Brain microvascular endothelial cell (primary cell): ENCODE measurements at regions not wholly inside any gene's neighbourhood (a gene's known extent, or its start where the extent isn't known, plus 50 kb on each side); places are given as distances from the start of the nearest gene placed in this dataset.

Experiments
- DNase-seq: peaks from one replicate; pipeline ENCODE4 v3.0.0-alpha.2; 2020
- H3K27ac ChIP-seq: fragments of 250-450 bp; sonication (Bioruptor Pico); 2 replicates; pipeline ENCODE4 v1.5.1; 2020; ENCODE audit warnings: mild to moderate bottlenecking, moderate library complexity
- H3K27me3 ChIP-seq: fragments of 250-450 bp; sonication (Bioruptor Pico); replicated peaks from 2 replicates; pipeline ENCODE4 v1.5.1; 2020; ENCODE audit warnings: mild to moderate bottlenecking
- H3K36me3 ChIP-seq: fragments of 250-450 bp; sonication (Bioruptor Pico); replicated peaks from 2 replicates; pipeline ENCODE4 v1.5.1; 2020; ENCODE audit warnings: mild to moderate bottlenecking
- H3K4me3 ChIP-seq: 2 replicates; pipeline ENCODE4 v1.5.1; 2011; ENCODE audit warnings: low read depth, mild to moderate bottlenecking, control low read depth, low read length, moderate library complexity
- CTCF ChIP-seq: IDR thresholded peaks from 2 replicates; pipeline ENCODE4 v1.5.1; 2011; ENCODE audit warnings: low read depth, mild to moderate bottlenecking, moderate library complexity, low read length, control low read depth, inconsistent platforms; ENCODE audit errors: missing control alignments
- in situ Hi-C: cut with HindIII; loops from 2 replicates; pipeline ENCODE4 v1.10.0; 2017; ENCODE audit warnings: low sequenced_read_pairs, low pct_ligation_motif_present

GRCh38 chr12:76644950-76645349 is 85.4 kb upstream of the OSBPL8 start:
- in situ Hi-C loops = no loop called here
- no peak for TF ChIP-seq CTCF

GRCh38 chr12:76645934-76646333 is 86.4 kb upstream of the OSBPL8 start:
- Histone ChIP-seq H3K4me3 (no peak overlapping the region), H3K36me3 (no peaks in the 10 kb centered on the region), H3K27me3 (no peaks in the 10 kb centered on the region), H3K27ac (no peak overlapping the region)
- in situ Hi-C loops = no loop called here
- TF ChIP-seq CTCF = no peak
- DNase-seq = no peak

More at GRCh38 chr12:76644950-76645349, 85.4 kb upstream of the OSBPL8 start:
- Histone ChIP-seq H3K36me3 (no peaks in the 10 kb centered on the region), H3K27me3 (no peaks in the 10 kb centered on the region), H3K4me3 (no peak overlapping the region), H3K27ac (no peak overlapping the region)
- DNase-seq = no peak

GRCh38 chr12:76646366-76646765 is 86.8 kb upstream of the OSBPL8 start:
- DNase-seq = no peak
- Histone ChIP-seq H3K27me3 (no peaks in the 10 kb centered on the region), H3K4me3 (no peak overlapping the region), H3K27ac (no peak overlapping the region), H3K36me3 (no peaks in the 10 kb centered on the region)
- in situ Hi-C loops = no loop called here
- no peak for TF ChIP-seq CTCF

GRCh38 chr12:76649099-76649498 is 89.5 kb upstream of the OSBPL8 start:
- no peak for DNase-seq
- Histone ChIP-seq H3K4me3 (no peak overlapping the region), H3K36me3 (no peaks in the 10 kb centered on the region), H3K27me3 (no peaks in the 10 kb centered on the region), H3K27ac (no peak overlapping the region)
- no peak for TF ChIP-seq CTCF
- in situ Hi-C loops = no loop called here

- no peak for DNase-seq
- H3K27ac ChIP-seq = no peak overlapping the region
- no peak overlapping the region for H3K4me3 ChIP-seq
- no peak for TF ChIP-seq CTCF
- in situ Hi-C loops = no loop called here
- H3K27me3 ChIP-seq = no peaks in the 10 kb centered on the region
- no peaks in the 10 kb centered on the region for H3K36me3 ChIP-seq
These were observed 92.8 kb upstream of the OSBPL8 start for GRCh38 chr12:76652402-76652801.

GRCh38 chr12:76653342-76653741 is 93.8 kb upstream of the OSBPL8 start:
- H3K36me3 ChIP-seq = no peaks in the 10 kb centered on the region
- no peaks in the 10 kb centered on the region for H3K27me3 ChIP-seq
- H3K27ac ChIP-seq = no peak overlapping the region
- H3K4me3 ChIP-seq = no peak overlapping the region
- no peak for TF ChIP-seq CTCF
- DNase-seq = no peak
- in situ Hi-C loops = no loop called here
